Brain microvascular endothelial cell (primary cell): ENCODE measurements at regions not wholly inside any gene's neighbourhood (a gene's known extent, or its start where the extent isn't known, plus 50 kb on each side); places are given as distances from the start of the nearest gene placed in this dataset.

Experiments used
- DNase-seq: peaks from one replicate; pipeline ENCODE4 v3.0.0-alpha.2; 2020
- H3K27ac ChIP-seq: fragments of 250-450 bp; sonication (Bioruptor Pico); 2 replicates; pipeline ENCODE4 v1.5.1; 2020; ENCODE audit warnings: mild to moderate bottlenecking, moderate library complexity
- H3K27me3 ChIP-seq: fragments of 250-450 bp; sonication (Bioruptor Pico); replicated peaks from 2 replicates; pipeline ENCODE4 v1.5.1; 2020; ENCODE audit warnings: mild to moderate bottlenecking
- H3K36me3 ChIP-seq: fragments of 250-450 bp; sonication (Bioruptor Pico); replicated peaks from 2 replicates; pipeline ENCODE4 v1.5.1; 2020; ENCODE audit warnings: mild to moderate bottlenecking
- H3K4me3 ChIP-seq: 2 replicates; pipeline ENCODE4 v1.5.1; 2011; ENCODE audit warnings: low read depth, mild to moderate bottlenecking, control low read depth, low read length, moderate library complexity
- in situ Hi-C: cut with HindIII; loops from 2 replicates; pipeline ENCODE4 v1.10.0; 2017; ENCODE audit warnings: low sequenced_read_pairs, low pct_ligation_motif_present
- TF ChIP-seq, protein P1 (sequence below): IDR thresholded peaks from 2 replicates; pipeline ENCODE4 v1.5.1; 2011; ENCODE audit warnings: low read depth, mild to moderate bottlenecking, moderate library complexity, low read length, control low read depth, inconsistent platforms; ENCODE audit errors: missing control alignments

DNA sequence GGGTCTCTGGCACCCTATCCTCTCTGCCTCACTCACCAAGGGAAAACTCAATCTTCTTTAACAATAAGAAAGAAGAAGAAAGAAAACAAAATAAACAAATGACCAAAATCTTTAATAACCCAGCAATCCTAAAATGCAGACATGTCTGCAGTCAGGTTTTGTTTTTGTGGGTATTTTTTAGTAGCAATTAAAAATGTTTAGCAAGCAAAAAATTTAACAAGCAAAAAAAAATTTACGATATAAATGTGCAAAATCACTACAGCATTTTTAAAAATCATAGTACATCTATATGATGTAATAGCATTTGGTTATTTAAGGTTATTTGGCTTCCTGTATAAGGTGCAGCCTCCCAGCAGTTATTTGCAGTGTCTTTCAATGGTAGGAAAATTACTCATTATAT is 151.3 kb upstream of the MAP3K1 start:
- H3K36me3 ChIP-seq = no peaks in the 10 kb centered on the region
- H3K4me3 ChIP-seq = no peak overlapping the region
- no peaks in the 10 kb centered on the region for H3K27me3 ChIP-seq
- in situ Hi-C loops = no loop called here
- TF ChIP-seq, protein P1, sequence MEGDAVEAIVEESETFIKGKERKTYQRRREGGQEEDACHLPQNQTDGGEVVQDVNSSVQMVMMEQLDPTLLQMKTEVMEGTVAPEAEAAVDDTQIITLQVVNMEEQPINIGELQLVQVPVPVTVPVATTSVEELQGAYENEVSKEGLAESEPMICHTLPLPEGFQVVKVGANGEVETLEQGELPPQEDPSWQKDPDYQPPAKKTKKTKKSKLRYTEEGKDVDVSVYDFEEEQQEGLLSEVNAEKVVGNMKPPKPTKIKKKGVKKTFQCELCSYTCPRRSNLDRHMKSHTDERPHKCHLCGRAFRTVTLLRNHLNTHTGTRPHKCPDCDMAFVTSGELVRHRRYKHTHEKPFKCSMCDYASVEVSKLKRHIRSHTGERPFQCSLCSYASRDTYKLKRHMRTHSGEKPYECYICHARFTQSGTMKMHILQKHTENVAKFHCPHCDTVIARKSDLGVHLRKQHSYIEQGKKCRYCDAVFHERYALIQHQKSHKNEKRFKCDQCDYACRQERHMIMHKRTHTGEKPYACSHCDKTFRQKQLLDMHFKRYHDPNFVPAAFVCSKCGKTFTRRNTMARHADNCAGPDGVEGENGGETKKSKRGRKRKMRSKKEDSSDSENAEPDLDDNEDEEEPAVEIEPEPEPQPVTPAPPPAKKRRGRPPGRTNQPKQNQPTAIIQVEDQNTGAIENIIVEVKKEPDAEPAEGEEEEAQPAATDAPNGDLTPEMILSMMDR = no peak
- no peak overlapping the region for H3K27ac ChIP-seq
- DNase-seq = no peak

DNA sequence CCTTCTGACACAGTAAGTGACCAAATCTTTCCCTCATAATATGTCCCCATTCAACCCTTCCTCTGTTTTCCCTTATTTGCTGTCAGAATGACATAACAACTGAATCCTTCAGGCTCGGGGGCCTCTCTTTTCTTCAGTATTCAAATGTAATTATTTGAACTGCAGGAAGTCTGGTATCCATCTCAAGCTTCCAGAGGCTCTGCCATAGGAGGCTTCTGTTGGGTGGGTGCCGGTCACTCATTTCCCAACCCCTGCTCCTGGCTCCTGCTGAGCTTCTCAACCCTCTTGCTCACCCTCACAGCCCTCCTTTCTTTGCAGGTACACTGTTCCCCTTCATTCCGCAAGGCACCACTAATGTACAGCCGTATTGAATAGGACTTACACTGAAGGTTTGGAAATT is 151.8 kb upstream of the MAP3K1 start:
- no peaks in the 10 kb centered on the region for H3K27me3 ChIP-seq
- TF ChIP-seq, protein P1 = no peak

DNA sequence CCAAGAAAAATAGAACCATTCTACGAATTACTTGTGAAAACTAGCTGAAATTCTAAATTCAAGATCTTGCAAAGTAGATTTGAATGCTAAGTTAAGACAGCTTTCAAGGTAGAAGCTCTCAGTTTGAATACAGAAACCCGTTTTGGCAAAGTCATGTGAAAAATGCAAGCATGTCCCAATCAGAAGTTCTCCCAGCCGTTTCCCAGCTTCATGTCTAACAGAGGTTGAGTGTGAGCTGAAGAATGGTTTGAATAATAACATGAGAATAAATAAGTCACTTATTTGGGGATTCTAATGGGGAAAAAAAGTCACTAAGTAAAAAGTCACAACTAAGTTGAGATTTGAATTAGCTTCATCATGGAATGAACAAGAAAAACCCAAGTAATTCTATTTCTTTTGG is 152.5 kb upstream of the MAP3K1 start:
- no peak overlapping the region for H3K4me3 ChIP-seq
- no peaks in the 10 kb centered on the region for H3K27me3 ChIP-seq
- in situ Hi-C loops = no loop called here
- TF ChIP-seq, protein P1 = no peak
- DNase-seq = no peak
- H3K36me3 ChIP-seq = no peaks in the 10 kb centered on the region
- no peak overlapping the region for H3K27ac ChIP-seq

More for the DNA sequence above, 151.8 kb upstream of the MAP3K1 start:
- no peak overlapping the region for H3K27ac ChIP-seq
- DNase-seq = no peak
- in situ Hi-C loops = no loop called here
- no peak overlapping the region for H3K4me3 ChIP-seq
- no peaks in the 10 kb centered on the region for H3K36me3 ChIP-seq

DNA sequence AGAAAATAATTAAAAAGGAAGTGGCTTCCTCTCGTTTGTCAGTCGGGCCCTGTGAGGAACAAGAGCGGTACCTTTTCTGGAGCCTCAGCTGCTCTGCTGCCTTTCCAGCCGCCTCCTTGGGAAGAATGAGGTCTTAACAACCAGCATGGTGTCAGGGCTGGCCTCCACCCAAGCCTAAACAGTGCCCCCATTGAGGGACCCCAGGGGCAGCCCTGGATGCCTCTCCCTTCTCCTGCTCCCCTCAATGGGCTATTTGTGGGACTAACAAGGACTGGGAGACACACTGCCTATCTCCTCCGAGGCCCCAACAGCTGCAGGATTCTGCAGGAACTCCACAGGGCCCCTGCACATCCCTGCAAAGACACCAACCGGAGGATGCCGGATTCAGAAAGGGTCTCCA is 155.4 kb upstream of the MAP3K1 start:
- H3K27me3 ChIP-seq = no peaks in the 10 kb centered on the region
- no peak overlapping the region for H3K4me3 ChIP-seq
- TF ChIP-seq, protein P1 = no peak
- DNase-seq = no peak
- no peaks in the 10 kb centered on the region for H3K36me3 ChIP-seq
- no peak overlapping the region for H3K27ac ChIP-seq
- in situ Hi-C loops = no loop called here

DNA sequence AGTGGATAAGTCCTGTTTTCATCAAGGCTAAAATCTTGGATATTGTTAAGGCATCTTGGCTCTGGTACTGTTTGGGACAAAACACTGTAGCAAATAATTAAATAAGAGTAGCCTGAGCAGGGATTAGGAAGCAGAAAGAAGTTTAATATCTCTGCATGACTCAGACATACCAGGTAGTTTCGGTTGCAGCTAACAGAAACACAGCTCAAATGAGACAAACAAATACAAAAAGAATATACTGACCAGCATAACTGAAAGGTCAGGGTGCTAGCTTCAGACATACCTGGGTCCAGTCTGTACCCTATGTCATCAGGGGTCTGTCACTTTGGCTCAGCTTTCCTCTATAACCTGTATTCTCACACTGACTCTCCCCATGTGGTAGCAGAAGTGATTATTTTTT is 156.4 kb upstream of the MAP3K1 start:
- Histone ChIP-seq H3K4me3 (no peak overlapping the region), H3K27me3 (no peaks in the 10 kb centered on the region), H3K36me3 (no peaks in the 10 kb centered on the region), H3K27ac (no peak overlapping the region)
- no peak for DNase-seq
- in situ Hi-C loops = no loop called here
- TF ChIP-seq, protein P1 = no peak
